ENCODE measurements at regions not wholly inside any gene's neighbourhood (a gene's known extent, or its start where the extent isn't known, plus 50 kb on each side); places are given as distances from the start of the nearest gene placed in this dataset.

GRCh38 chr2:100222844-100223243, 80.5 kb upstream of the AFF3 start:
- DNase-seq (ENCODE audit: low spot score) = no peak

DNA sequence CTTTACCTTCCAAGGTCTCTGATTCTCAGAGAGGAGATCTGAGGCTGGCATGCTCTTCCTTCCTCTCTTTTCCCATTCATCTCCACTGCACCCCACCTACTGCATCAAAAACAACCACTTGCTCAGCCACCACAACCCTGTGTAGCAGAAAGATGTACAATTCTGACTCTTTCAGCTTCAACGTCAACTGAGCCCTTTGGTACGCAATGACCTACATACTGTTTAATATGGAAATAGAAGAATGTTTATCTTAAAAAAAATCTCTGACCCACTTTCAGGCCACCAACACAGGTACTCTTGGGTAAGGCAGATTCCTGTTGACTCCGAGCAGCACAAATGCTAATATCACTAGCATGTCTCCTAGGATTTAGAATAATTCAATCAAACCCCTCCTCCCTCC, 76.2 kb upstream of the AFF3 start:
- no peak for DNase-seq (ENCODE audit: low spot score)

- no peak for DNase-seq (ENCODE audit: low spot score)
Measured at GRCh38 chr2:100217323-100217722, 74.9 kb upstream of the AFF3 start.

DNA sequence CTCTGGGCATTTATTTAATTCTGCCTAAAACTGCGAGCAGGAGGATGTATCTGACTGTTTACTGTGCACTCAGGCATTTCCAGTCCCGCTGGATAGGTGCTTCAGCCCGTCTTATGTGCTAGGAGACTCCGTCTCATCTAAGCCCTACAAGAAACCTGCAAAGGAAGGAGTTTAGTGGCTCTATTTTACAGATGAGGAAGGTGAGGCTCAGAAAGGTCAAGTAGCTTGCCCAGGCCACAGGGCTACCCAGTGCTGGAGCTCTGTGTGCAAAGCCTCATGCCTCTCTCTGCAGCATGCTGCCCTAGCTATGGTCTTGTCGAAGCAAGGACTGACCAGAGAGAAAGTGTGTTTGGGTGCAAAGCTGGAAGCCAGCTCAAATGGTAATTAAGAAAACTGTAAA, 73.6 kb upstream of the AFF3 start:
- no peak for DNase-seq (ENCODE audit: low spot score)

DNA sequence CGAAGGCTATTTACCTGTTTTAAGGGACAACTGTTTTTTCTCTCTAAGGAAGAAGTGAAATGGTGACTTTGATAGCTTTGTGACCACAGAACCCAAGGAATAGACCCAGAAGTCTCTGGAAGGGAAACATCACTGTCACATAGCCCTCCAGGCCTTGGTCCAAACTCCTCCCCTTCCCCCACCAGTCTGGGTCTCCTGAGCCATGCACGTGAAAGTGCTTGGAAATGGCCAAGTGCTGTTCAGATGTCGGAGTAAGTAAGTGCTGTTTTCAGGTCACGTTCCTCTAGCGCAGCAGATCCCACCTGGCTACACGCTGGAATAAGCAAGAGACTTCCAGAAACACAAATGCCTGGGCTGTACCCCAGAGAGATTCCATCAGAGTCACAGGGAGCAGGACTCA, 73.0 kb upstream of the AFF3 start:
- DNase-seq (ENCODE audit: low spot score) = no peak

- no peak for DNase-seq (ENCODE audit: low spot score)
Measured at GRCh38 chr2:100214265-100214971, 72.0 kb upstream of the AFF3 start.

GRCh38 chr2:100213595-100213994, 71.2 kb upstream of the AFF3 start:
- DNase-seq (ENCODE audit: low spot score) = no peak

- DNase-seq (ENCODE audit: low spot score) = no peak
Measured at GRCh38 chr2:100212850-100213249, 70.5 kb upstream of the AFF3 start.

GRCh38 chr2:100211521-100211920, 69.1 kb upstream of the AFF3 start:
- DNase-seq (ENCODE audit: low spot score) = no peak

GRCh38 chr2:100208141-100208770, 65.9 kb upstream of the AFF3 start:
- DNase-seq (ENCODE audit: low spot score) = no peak

DNA sequence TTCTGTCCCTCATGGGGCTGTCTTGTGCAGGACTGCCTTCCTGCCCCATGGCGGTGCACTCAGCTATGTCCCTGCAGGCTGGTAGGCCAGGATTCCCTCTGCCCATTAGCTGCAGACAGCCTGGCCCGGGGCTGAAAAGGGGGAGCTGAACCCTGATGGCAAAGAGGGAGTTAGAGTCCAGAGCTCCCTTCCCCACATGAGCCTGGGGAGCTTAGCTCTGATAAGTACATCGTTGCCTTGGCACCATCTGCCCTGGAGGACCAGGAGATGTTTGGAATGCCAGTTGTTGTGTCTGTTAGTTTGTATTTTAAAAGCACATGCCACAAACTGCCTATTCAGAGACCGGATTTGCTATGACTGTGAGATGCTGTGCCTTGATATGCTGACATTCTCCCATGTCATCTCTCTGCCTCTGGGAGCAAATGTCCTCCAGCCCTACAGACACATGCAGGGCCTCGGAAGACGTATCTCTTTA, 65.1 kb upstream of the AFF3 start:
- DNase-seq (ENCODE audit: low spot score) = no peak

DNA sequence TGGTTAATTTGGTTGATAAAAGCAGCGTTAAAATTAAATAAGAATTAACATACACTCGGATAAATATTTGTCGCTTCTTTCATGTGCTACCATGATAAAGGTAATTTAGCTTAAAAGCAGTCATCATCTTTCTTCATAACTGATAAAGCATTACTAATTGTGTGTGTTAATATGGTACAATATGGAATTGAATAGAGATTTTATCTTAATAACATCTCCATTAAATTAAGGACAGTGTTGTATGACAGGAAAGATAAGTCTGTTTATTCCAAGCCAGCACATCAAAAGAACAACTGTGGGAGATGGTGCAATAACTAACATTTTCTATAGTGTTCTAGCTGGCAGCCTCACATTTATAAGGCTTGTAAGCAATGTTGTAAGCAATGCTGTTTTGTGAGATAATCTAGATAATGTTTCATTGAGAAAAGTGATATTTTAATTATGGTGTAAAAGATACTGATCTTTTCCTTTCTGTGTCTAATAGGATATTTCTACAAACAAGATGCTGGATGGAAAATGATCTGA, 64.4 kb upstream of the AFF3 start:
- no peak for DNase-seq (ENCODE audit: low spot score)

GRCh38 chr2:100205174-100205573, 62.8 kb upstream of the AFF3 start:
- no peak for DNase-seq (ENCODE audit: low spot score)

DNA sequence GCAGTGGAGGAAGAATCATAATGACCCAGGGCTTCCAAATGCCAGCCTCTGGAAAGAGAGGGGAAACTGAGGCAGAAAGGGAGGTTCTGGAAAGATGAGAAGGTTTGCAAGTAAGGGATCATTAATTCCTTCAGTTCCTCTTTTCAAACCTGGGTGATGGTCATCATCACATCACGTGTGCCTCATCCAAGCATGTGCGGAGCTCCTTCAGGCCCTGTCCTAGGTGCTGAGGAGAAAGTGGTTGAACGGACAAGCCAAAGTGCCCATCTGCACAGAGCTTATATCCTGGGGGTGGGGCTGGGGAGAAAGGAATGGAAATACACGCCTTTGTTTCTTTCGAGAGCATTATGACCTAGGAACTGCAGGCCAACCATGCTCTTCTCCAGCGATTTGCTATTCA, 60.2 kb upstream of the AFF3 start:
- DNase-seq (ENCODE audit: low spot score) = no peak

GRCh38 chr2:100200985-100201384, 58.6 kb upstream of the AFF3 start:
- DNase-seq (ENCODE audit: low spot score) = no peak

- DNase-seq (ENCODE audit: low spot score) = peak; percentile 78
Measured at GRCh38 chr2:100199421-100199820, 57.0 kb upstream of the AFF3 start.

GRCh38 chr2:100198461-100199230, 56.3 kb upstream of the AFF3 start:
- peak; percentile 74 for DNase-seq (ENCODE audit: low spot score)

- DNase-seq (ENCODE audit: low spot score) = peak; percentile 88
Measured at GRCh38 chr2:100197631-100198153, 55.3 kb upstream of the AFF3 start.

DNA sequence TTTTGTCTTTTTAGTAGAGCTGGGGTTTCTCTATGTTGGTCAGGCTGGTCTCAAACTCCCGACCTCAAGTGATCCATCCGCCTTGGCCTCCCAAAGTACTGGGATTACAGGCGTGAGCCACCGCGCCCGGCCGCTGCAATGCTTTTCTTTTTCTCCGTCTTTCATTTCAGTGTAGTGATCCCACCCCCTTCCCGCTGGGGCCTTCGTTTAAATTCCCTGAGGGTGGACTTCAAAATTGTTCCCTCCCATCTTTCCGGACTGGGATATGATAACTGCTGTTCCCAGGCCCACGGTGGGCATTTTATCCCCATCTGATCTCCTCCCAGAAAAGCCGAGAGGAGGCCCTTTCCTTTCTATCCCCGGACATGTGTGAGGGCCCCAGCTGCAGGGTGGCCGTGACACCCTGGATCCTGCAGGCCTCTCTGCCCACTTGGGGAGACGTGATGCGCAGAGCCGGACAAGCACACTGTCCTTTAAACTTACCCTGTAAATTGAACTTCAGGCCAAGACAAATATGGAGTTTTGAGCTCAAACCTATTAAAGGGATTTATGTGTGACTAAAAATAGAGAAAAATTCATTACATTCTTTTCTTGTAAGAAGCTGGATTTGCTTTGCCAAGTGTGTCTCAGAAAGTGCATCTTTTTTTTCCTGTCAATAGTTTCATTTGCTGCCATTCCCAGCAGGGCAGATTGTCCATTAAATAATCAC, 54.5 kb upstream of the AFF3 start:
- DNase-seq (ENCODE audit: low spot score) = peak; percentile 71

GRCh38 chr2:100195942-100196341, 53.6 kb upstream of the AFF3 start:
- DNase-seq (ENCODE audit: low spot score) = no peak

- no peak for DNase-seq (ENCODE audit: low spot score)
Measured at GRCh38 chr2:100194951-100195350, 52.6 kb upstream of the AFF3 start.

Data from mesenteric fat pad (tissue), 1 donor.